ENCODE measurements at regions not wholly inside any gene's neighbourhood (a gene's known extent, or its start where the extent isn't known, plus 50 kb on each side); places are given as distances from the start of the nearest gene placed in this dataset.
"Not testable (repeated sequence)": the region's sequence is repeated elsewhere in the genome, so short reads cannot be mapped to it uniquely, and the experiment has no call there.

DNA sequence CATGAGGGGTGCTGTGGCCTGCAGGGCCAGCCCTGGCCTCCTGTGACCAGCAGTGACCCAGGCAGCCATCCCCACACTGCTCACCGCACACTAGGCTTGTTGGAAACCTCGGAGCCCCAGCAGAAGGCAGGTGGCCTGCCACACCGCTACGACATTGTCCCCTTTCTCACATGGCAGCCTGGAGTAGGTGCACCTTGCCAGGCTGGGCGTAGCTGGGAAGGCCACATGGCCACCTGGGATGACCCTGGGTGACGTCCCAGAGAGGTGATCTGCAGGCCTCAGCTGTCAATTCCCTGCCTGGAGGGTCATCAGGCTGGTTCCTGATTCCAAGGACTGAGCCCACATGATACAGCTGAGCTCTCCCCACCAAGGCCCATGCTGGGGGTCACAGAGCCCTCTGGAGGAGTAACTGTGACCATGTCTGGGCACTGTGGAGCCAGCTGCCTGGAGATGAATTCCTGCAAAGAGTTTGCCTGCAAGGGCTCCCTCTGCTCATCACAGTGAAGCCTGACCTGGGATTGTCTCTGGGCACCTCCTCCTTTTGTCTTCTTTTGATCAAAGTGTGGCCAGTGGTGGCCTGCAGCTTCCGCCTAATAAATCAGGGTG is 119.6 kb upstream of the OTOS start:
- no peak for TF ChIP-seq CTCF (conservative IDR thresholded peaks at IDR 0.05; ENCODE audit: control insufficient read depth, insufficient read depth, low read depth, low read length)
- no peak overlapping the region for H3K4me3 ChIP-seq (ENCODE audit: control insufficient read depth, low read depth, low read length)
- no peak for DNase-seq (ENCODE audit: low read depth)

DNA sequence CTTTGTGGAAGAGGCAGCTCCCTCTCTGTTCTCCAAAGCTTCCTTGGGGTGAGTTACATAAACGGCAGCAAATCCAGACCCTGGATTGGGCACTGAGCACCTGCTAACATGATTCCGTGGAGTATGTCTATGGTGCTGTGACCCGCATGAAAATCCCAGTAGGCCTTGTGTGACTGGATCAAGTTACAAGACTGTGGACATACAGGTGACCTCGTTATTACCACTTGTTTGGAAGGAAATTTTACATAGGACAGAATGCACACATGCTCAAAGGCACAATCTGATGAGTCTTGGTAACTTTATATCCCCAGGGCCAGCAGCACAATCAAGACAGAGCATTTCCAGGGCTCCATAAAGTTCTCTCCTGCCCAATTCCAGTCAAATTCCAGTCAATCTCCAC is 120.2 kb upstream of the OTOS start:
- no peak for TF ChIP-seq CTCF (conservative IDR thresholded peaks at IDR 0.05; ENCODE audit: control insufficient read depth, insufficient read depth, low read depth, low read length)
- H3K4me3 ChIP-seq (ENCODE audit: control insufficient read depth, low read depth, low read length), result no peak overlapping the region
- DNase-seq (ENCODE audit: low read depth), result no peak

- H3K4me3 ChIP-seq (ENCODE audit: control insufficient read depth, low read depth, low read length); DNase-seq (ENCODE audit: low read depth): not testable (repeated sequence)
These were observed 122.1 kb upstream of the OTOS start for GRCh38 chr2:240262578-240262977.

DNA sequence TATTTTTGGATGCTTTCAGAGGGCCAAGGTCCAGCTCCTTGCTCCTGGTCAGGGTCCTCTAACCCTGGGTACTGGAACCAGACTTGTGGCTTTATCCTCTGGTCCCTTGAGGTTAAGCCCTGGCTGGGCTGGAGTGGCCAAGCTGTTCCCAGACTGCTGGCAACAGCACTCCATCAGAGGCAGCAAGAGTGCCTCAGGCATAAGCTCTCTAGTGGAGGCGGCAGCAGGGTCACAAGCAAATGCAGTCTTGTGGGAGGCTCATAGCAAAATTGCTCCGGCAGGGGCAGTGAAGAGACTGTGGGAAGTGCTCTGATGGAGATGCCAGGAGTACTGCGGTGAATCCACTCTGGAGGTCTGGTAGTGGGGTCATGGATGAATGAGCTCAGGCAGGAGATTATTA is 128.9 kb upstream of the OTOS start:
- TF ChIP-seq CTCF (conservative IDR thresholded peaks at IDR 0.05; ENCODE audit: control insufficient read depth, insufficient read depth, low read depth, low read length), result no peak
- no peak overlapping the region for H3K4me3 ChIP-seq (ENCODE audit: control insufficient read depth, low read depth, low read length)
- DNase-seq (ENCODE audit: low read depth), result no peak

- no peak overlapping the region for H3K4me3 ChIP-seq (ENCODE audit: control insufficient read depth, low read depth, low read length)
- DNase-seq (ENCODE audit: low read depth), result no peak
- TF ChIP-seq CTCF (conservative IDR thresholded peaks at IDR 0.05; ENCODE audit: control insufficient read depth, insufficient read depth, low read depth, low read length), result no peak
These were observed 129.4 kb upstream of the OTOS start for GRCh38 chr2:240269886-240270285.

GRCh38 chr2:240271716-240272341 is 131.4 kb upstream of the OTOS start:
- H3K4me3 ChIP-seq (ENCODE audit: control insufficient read depth, low read depth, low read length), result no peak overlapping the region
- no peak for DNase-seq (ENCODE audit: low read depth)
- TF ChIP-seq CTCF (conservative IDR thresholded peaks at IDR 0.05; ENCODE audit: control insufficient read depth, insufficient read depth, low read depth, low read length), result no peak

DNA sequence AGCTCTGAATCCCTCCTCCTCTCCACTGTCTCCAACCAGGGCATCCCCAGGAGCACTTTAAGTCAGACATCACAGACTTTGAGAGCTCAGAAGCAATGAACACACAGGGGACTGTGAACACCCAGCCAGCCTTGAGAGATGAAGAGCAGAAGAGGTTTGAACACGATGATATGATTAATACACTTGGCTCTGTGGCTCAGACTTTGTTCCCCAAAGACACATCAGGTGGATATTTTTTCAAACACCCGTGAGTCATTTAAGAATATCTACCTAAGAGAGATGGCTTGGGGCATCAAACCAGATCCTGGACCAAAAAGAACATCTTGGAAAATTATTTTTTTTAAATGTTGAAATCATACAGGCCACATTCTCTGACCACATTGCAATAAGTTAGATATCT is 134.9 kb upstream of the OTOS start:
- no peak overlapping the region for H3K4me3 ChIP-seq (ENCODE audit: control insufficient read depth, low read depth, low read length)
- DNase-seq (ENCODE audit: low read depth), result peak; percentile 61
- no peak for TF ChIP-seq CTCF (conservative IDR thresholded peaks at IDR 0.05; ENCODE audit: control insufficient read depth, insufficient read depth, low read depth, low read length)

All from fibroblast of mammary gland (primary cell).